ENCODE measurements at regions not wholly inside any gene's neighbourhood (a gene's known extent, or its start where the extent isn't known, plus 50 kb on each side); places are given as distances from the start of the nearest gene placed in this dataset.

- no peak for TF ChIP-seq CTCF (IDR thresholded peaks at IDR 0.05)
- no peak for TF ChIP-seq POLR2AphosphoS5 (IDR thresholded peaks at IDR 0.05)
- no peak for TF ChIP-seq POLR2A (IDR thresholded peaks at IDR 0.05)
Observed at GRCh38 chr1:234825498-234826165, 215.7 kb upstream of the IRF2BP2 start.

Data from breast epithelium (tissue), 3 donors.